ENCODE measurements at regions not wholly inside any gene's neighbourhood (a gene's known extent, or its start where the extent isn't known, plus 50 kb on each side); places are given as distances from the start of the nearest gene placed in this dataset.

DNA sequence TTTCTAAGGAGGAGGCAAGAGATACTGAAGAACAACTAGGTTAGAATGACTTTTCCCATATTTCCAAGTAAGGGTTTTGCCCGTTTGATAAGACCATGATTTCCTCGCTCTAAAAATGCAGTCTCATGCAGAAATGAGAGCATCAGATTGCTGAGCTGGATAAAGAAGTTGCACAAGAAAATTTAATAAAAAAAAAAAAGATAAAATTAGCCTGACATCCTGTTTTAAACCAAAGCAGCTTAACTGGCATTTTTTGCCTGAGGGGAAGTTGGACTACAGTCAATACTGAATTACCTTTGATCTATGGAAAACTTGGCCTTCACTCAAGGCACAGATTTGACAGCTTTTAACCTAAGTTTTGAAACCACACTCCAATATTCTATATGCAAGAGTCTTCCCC is 208.4 kb downstream of the GASK1B start:
- no peak for DNase-seq (ENCODE audit: low read depth in 2 of 2)

DNA sequence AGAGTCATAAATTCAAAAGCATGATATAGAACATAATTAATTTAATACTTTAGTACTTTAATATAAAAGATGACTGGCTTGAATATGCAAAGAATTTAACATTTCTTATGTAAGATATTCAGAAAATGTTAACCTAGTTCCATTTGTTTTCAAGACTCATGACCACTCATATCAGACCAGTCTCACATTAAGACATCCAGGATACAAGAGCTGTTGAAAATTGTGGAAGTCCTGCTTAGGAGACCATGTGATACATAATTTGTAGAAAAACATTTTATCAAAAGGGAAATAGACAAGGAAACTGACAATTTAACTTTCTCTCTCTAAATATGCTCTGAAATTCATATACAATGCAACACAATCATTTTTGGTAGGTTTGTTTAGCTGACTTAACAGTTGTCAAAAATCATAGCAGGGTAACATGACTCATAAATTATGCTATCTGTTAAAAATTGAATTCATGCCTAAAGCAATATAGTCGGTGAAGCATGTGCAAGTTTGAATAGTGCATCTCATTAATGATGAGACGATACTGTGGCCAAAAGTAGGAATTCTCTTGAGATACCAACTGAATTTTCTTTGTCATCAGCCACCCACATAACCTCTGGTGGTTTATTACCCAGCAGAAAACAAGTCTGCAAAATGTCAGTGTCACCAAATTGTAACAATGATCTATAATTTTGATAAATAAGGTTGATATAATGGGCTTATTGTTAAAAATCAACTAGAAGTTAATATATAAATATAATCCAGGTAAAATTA is 211.4 kb downstream of the GASK1B start:
- DNase-seq (ENCODE audit: low read depth in 2 of 2): no peak

DNA sequence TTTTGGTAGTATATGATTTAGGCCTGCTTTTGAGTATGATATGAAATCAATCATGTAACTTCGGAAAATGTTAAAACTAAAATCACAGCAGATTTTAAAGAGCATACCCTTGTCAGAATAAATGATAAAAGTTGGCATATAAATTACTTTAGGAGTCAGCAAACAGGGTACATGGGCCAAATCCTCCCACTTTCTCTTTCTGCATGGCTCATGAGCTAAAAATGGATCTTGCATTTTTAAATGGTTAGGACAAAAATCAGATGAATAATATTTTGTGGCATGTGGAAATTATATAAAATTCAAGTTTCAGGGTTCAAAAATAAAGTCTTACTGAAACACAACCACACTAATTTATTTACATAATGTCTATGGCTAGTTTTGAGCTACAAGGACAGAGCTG is 214.9 kb downstream of the GASK1B start:
- no peak for DNase-seq (ENCODE audit: low read depth in 2 of 2)

DNA sequence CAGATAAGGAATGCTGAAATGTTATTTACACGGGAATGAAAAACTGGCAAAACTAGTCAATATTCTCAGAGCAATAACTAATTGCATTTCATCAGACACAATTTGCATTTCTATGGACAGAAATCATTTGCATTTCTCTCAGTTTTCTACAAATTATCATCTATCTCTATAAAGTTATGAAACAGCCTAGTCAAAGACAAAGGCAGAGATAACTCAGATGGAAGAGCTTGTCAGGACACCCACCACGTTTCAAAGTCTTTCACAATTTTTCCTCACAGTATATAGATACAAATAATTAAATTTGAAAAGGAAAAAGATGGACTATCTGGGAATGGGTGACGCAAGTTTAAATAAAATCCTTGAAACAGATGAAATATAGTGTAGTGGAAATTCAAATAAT is 230.8 kb downstream of the GASK1B start:
- no peak for DNase-seq (ENCODE audit: low read depth in 2 of 2)

DNA sequence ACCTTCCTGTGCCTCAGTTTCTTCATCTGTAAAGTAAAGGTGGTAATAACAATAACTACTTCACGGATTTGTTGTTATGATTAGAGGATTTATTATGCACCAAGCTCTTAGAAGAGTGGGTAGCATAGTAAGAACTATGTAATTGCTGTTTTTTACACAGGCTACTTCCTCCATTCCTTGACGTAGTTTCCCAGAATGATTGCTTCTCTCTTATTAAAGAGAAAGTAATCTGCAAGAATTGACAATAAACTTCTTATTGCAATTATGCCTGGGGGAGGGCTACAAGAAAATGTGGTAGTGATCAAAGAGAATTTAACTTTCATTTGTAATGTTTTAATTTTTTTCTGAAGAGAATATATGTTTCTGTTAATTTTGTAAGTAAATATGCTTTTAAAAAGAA is 238.7 kb downstream of the GASK1B start:
- no peak for DNase-seq (ENCODE audit: low read depth in 2 of 2)

DNA sequence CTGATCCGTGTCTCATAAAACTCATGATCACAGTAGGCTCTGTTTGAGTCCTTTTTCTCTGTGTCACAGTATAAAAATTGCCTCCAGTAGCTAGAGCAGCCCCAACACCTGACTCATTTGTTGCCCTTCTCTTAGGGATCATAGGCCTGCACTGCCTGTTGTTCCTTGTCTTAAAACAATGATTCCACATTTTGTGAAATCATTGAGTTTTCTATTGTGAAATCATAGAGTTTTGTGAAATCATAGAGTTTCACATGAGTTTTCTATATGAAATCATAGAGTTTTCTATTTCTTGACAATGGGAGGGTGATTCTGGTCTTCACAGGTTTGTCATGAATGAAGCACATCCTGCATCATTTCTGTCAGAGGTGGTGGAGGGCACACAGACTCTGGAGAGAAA is 239.9 kb downstream of the GASK1B start:
- DNase-seq (ENCODE audit: low read depth in 2 of 2): no peak

DNA sequence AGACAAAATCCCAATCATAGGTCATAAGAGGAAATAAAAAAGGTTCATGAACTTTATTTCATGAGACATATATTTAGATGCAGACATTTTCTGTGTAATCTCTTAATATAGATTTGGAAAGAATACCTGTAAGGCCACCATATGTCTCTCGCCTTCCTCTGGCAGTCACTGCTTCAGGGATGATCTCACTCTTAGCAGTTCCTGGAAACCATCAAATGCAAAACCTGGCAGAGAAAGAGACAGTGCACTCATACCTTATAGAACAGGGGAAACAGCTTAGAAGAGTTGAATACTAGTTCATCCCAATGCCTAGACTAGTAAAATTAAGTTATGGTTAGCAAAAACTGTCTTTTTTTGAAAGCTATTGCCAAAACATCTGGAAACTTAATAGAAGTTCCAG is 243.3 kb downstream of the GASK1B start:
- DNase-seq (ENCODE audit: low read depth in 2 of 2): no peak

DNA sequence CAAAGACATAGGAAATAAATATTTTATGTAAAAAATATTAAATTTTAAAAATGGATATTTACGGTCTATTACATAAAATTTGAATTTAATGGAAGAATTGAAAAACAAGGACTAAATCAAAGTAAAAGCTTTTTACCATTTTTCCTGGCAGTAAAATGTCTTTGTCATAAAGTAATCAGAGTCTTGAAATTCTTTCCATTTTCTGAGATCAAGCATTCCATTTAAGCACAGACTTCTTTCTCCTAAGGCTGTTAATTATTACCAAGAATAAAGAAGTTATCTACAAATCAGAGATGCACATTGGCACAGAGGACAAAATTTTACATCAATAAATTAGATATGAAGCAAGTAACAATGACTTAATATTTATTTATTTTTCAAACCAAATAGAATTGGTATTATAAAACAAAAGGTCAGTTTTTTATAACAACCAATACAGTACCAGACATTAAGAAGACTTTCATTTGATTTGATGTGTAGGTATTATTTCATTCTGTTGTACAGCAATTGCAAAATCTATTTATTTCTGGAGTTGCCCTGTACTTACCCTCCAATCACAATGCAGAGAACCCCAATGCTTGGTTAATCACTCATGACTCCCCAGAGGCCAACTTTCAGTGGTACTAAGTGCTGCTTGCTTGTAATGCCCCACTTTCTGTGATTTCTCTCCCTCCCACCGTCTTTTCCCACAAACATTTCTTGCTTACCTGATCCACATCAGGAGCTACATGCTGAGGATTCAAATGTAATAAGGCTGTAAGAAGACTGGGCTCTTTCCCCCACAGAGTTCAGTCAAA is 254.6 kb downstream of the GASK1B start:
- DNase-seq (ENCODE audit: low read depth in 2 of 2): no peak

DNA sequence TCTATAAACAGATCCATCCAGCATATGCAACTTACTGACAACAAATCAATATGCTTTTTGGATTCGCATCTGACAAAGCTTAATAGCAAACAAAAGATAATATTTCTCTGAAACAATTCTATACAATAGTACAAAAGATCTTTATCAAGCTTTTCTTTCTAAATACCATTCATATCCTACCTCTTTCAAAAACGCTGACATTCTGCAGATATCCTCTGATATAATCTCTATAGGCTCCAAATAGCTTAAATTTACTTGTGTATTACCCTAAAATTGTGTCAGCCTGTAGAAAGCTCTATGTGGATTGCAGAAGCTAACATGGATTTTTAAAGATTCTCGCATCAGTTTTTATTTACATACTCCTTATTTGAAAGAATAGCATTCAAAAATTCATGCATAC is 260.6 kb downstream of the GASK1B start:
- DNase-seq (ENCODE audit: low read depth in 2 of 2): no peak

DNA sequence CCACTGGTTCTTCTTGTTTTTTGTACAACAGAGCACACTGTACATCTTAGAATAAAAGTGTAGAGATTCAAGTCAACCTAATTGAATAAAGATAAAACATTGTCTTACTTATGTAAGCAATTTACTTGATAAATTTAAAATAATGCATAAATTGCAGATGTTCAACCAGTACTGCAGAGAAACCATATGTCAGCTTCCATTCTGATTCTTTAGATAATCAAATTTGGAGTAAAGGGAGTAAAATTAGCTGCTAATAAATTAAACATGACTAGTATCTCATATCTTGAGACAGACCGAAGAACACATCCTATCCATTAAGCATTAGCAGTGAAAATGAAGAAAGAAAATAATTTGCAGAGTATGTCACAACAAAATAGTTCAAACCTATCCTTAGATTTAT is 261.2 kb downstream of the GASK1B start:
- DNase-seq (ENCODE audit: low read depth in 2 of 2): no peak

DNA sequence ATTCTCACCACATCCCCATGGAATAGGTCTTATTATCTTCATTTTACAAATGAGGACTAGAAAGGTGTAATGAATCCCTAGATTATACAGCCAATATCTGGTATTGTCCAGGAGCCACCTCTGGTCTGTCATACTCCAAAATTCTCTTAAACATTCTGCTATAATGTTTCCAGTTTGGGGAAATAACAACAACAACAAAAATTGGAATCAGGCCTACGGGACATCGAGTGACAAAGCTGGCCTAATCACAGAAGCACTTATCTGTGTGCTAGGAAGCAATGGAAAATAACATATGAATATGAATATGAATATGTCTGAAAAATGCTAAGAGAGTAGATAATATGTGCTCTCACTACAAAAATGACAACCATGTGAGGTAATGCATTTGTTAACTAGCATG is 264.1 kb downstream of the GASK1B start:
- no peak for DNase-seq (ENCODE audit: low read depth in 2 of 2)

DNA sequence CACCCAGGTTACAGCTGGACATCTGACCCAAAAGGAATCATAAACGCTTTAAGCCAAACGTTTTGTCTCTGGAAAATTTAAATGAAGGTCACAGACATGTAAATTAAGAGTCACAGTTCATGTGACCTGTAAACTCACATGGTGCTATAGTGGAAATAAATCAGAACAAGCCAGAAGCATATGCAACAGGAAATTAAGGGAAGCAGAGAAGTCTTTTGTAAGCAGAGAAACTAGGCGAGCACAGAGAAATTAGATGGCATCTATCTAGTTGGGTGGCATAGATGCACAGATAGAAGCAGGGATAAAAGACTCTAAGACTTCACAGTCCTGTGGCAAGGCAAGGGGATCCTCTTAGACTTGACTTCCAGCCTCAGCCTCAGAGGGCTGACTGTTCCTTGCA is 264.8 kb downstream of the GASK1B start:
- no peak for DNase-seq (ENCODE audit: low read depth in 2 of 2)

DNA sequence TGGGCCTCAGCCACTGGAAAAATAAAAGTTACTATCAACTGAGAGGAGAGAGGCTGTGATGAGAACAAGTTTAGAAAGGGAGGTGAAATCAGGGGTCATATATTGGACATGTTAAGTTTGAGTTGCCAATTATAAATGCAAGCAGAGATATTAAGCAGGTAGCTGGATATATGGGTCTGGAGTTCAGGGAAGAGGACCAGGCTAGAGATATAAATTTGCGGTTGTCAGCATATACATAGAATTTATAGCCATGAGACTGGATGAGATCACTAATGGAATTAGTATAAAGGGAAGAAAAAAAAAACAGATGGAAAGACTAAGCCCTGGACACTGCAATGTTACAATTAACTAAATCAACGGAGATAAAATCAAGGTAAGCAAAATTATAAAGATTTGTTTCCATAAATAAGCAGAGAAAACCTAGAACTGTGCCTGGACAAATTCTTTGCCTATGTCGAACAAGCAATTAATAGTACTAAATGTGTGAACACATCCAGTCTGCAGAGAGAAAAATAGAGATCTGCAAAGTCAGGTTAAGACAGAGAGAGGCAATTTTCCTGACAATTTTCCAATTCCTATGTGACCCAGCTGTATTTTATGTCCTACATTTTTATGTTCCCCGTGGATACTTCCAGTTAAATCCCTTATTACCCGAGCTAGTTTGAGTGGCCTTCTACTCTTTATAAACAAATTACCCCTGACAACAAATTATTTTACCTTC is 265.4 kb downstream of the GASK1B start:
- DNase-seq (ENCODE audit: low read depth in 2 of 2): no peak

DNA sequence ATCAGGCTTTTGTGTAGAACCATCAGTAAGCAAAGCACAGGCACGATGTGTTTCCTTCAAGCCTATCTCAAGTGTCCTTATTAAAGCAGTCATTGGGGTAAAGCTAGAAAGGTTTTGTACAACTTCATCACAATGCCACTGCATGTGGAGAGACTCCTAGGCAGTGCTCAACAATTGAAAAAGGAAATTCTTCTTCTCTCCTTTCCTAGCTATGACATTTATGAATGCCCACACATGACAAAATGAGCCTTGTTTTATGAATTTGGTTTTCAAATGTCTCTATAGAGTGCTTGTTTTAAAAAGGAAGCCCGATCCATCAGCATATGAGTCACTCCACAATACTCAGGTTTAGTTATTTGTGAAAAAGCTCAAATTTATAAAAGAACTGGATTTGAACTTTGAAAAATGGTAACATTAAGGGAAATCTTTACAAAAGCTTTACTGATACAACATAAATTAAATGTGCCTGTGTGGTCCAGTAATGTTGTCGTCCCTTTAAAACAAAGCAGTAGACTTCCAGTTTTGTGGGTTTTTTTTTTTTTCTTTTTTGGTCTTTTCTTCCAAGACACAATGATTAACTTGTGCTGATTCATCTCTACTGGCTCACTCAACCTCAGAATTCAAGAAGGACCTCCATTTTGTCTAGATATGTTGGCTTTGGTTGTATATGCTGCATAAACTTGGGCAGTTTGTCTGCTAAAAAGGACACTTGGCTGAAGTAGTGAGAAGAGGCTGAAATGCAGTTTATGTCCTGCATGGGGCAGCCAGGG is 273.8 kb downstream of the GASK1B start:
- DNase-seq (ENCODE audit: low read depth in 2 of 2): no peak

DNA sequence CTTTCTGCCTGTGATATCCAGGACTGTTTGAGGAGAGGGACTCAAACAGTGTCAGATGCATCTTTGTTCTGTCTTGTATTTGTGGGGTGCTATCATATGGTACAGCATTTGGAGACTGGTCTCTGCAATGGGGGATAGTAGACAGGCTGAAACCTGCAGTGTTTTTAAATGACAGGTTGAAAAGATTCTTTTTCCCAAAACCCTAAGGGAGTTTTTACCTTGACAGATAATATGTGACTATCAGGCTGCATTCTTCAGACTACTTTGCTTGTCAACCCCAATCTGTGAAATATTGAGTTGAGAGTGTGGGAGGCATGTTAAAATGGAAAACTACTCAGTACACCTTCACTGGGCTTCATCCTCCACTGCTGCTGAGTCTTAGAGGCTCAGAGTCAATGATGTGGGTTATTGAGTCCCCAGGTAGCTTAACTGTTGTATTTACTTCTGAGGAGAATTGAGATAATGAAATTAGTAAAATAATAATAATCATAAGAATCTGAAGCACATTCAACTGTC is 274.9 kb downstream of the GASK1B start:
- no peak for DNase-seq (ENCODE audit: low read depth in 2 of 2)

DNA sequence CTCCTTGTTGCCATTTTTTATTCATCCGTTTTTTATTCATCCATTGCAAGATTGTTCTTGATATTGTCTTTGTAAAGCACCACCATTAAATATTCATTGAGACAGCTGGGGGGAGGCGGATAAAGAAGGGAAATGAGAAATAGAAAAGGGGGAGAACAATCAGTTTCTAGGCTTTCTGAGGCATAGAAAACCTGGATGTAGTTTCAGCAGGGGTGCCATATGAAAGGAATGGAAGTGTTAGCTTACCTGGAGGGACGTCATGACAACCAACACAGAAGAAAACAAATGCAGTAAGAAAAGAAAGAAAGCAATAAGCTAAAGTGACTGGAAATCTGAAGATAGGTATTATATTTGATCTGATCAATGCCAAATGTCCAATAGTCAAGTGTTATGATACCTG is 276.1 kb downstream of the GASK1B start:
- no peak for DNase-seq (ENCODE audit: low read depth in 2 of 2)

DNA sequence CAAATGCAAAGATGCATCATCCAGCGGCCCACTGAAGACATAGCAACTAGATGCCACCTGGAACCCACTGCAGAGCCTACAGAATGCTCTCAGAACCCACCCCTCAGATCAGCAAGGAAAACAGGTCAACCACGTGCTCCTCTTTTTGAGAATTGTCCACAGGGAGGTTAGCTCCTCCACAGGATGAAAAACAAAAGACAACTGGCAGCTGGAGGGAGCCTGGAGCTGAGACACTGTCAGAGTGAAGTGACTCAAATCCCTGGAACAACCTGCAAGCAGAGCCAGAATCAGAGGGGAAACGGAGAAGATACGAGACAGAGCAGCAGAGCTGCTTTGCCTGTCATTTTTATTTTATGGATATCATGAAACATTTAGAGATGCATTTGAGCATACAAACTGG is 277.6 kb downstream of the GASK1B start:
- no peak for DNase-seq (ENCODE audit: low read depth in 2 of 2)

DNA sequence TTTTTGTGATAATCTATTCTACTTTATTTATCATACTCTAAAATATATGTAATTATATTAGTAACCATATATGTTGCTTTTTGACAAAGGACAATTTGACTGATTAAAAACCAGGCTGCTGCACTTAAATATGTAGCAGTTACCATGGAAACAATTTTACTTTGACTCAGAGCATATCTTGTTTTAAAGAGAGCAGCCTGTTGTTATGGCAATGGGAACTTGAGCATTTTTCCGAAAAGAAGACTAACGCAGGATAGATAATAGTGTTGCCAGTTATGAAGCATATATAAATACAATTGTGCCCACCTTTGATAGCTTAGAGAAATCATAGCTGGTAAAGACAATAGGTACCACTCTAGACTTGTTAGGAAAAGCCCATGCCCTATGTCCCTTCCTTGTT is 283.0 kb downstream of the GASK1B start:
- DNase-seq (ENCODE audit: low read depth in 2 of 2): no peak

DNA sequence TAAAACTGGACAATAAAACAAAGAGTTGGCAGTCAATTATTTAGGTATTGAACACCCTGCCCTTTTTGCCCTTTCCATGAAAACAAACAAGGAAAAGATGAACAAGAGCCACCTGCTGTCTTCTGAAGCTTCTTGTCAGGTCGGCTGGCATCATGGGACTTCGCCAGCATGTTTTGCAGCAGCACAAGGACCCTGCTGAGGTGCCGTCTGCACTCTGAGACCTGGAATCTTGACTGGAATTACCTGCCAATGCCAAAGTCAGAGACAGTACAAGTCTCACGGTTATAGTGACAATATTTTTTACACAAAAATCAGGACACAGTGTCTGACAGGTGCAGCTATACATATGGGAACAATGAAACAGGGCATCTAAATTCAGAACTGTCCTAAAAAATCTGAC is 284.5 kb downstream of the GASK1B start:
- no peak for DNase-seq (ENCODE audit: low read depth in 2 of 2)

DNA sequence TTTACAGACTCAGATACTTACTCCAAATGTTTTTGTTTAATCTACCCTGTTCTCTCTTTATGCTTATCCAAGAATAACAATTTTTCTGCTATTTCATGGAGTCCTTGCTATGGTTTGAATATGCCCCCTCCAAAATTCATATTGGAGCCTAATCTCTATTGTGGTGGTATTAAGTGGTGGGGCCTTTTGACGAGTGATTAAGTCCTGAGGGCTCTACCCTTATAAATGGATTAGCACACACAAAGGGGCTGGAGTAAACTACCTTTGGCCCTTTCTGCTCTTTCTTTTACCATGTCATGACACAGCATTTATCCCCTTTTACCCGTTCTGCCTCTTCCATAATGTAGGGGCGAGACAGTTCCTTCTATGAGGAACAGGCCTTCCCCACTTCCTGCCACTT is 285.5 kb downstream of the GASK1B start:
- no peak for DNase-seq (ENCODE audit: low read depth in 2 of 2)

DNA sequence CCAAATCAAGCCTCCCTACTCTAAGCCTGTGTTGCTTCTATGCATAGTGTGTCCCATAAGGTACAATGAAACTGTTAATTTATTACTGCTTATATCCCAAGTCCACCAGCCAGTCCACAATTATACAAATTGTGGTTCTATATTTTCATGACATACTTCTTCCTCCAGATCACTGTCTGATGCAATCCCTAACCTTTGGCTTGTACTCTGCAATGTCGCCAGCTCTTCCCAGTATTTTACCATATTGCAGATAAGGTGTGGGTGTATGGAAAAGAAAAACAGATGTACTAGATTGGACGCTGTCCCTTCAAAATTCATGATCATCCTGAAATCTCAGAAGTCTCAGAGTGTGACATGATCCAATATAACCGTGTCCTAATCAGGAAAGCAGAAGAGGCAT is 286.2 kb downstream of the GASK1B start:
- no peak for DNase-seq (ENCODE audit: low read depth in 2 of 2)

DNA sequence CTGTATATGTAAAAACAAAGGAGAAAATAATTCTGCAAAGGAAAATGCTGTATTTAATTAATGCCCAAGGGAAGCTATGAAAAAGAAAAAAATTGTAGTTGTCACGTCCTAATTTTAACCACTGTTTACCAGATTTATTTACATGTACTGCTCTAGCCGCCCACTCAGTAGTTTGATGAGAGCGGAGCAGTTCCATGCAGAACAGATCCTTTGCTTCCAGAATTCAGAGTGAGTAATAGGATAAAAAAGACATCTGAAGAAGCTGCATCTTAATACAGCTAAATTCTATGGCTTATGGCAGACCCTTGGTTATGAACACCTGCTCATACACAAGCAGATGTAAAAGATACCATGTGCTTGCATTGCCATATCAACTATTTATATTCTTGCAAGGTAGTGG is 287.0 kb downstream of the GASK1B start:
- no peak for DNase-seq (ENCODE audit: low read depth in 2 of 2)
